HL-60 (cell line): ENCODE measurements at regions not wholly inside any gene's neighbourhood (a gene's known extent, or its start where the extent isn't known, plus 50 kb on each side); places are given as distances from the start of the nearest gene placed in this dataset.

Experiments
- POLR2AphosphoS5 ChIP-seq: IDR thresholded peaks from 2 replicates; pipeline ENCODE4 v1.6.1; 2012; ENCODE audit warnings: low read depth
- REST ChIP-seq: IDR thresholded peaks from 2 replicates; pipeline ENCODE4 v1.6.1; 2012; ENCODE audit warnings: low read depth; ENCODE audit not compliant: insufficient replicate concordance
- SPI1 ChIP-seq: IDR thresholded peaks from 2 replicates; pipeline ENCODE4 v1.6.1; 2012; ENCODE audit warnings: low read depth, mild to moderate bottlenecking, borderline replicate concordance
- TF ChIP-seq, protein P1 (sequence below): IDR thresholded peaks from one replicate; pipeline ENCODE4 v1.5.1; 2011; ENCODE audit warnings: low read length, control low read depth, inconsistent platforms; ENCODE audit not compliant: insufficient read depth

GRCh38 chr6:139996253-139996834 lies 621.9 kb upstream of the CITED2 start:
- TF ChIP-seq, protein P1, sequence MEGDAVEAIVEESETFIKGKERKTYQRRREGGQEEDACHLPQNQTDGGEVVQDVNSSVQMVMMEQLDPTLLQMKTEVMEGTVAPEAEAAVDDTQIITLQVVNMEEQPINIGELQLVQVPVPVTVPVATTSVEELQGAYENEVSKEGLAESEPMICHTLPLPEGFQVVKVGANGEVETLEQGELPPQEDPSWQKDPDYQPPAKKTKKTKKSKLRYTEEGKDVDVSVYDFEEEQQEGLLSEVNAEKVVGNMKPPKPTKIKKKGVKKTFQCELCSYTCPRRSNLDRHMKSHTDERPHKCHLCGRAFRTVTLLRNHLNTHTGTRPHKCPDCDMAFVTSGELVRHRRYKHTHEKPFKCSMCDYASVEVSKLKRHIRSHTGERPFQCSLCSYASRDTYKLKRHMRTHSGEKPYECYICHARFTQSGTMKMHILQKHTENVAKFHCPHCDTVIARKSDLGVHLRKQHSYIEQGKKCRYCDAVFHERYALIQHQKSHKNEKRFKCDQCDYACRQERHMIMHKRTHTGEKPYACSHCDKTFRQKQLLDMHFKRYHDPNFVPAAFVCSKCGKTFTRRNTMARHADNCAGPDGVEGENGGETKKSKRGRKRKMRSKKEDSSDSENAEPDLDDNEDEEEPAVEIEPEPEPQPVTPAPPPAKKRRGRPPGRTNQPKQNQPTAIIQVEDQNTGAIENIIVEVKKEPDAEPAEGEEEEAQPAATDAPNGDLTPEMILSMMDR = no peak
- TF ChIP-seq POLR2AphosphoS5 (no peak), SPI1 (no peak), REST (no peak)
